SK-N-SH treated with all-trans-retinoic acid at 6 μM for 48 hours (cell line): ENCODE measurements at regions not wholly inside any gene's neighbourhood (a gene's known extent, or its start where the extent isn't known, plus 50 kb on each side); places are given as distances from the start of the nearest gene placed in this dataset.

Source experiments
- RARB ChIP-seq: fragments of 250-450 bp; sonication (Bioruptor Pico); IDR thresholded peaks from 2 replicates; pipeline ENCODE4 v1.8.0; 2021; ENCODE audit warnings: mild to moderate bottlenecking, moderate library complexity
- ZFP3 ChIP-seq: fragments of 250-450 bp; sonication (Bioruptor Pico); IDR thresholded peaks from 2 replicates; pipeline ENCODE4 v1.5.0; 2020; ENCODE audit warnings: mild to moderate bottlenecking, moderate library complexity
- ZNF565 ChIP-seq: fragments of 450-650 bp; formaldehyde crosslinking; conservative IDR thresholded peaks from 2 replicates; pipeline ENCODE4 v1.5.0; 2020; ENCODE audit warnings: low read depth, mild to moderate bottlenecking, moderate library complexity
- TF ChIP-seq, protein P1 (sequence below): fragments of 250-450 bp; sonication (Bioruptor Pico); IDR thresholded peaks from 2 replicates; pipeline ENCODE4 v1.8.0; 2020; ENCODE audit warnings: mild to moderate bottlenecking, moderate library complexity, borderline replicate concordance
- TF ChIP-seq, protein P2 (sequence below): fragments of 250-450 bp; sonication (Bioruptor Pico); IDR thresholded peaks from 2 replicates; pipeline ENCODE4 v1.5.1; 2021; ENCODE audit warnings: mild to moderate bottlenecking, moderate library complexity
- TF ChIP-seq, protein P3 (sequence below): fragments of 250-450 bp; sonication (Bioruptor Pico); IDR thresholded peaks from 2 replicates; pipeline ENCODE4 v1.5.0; 2020; ENCODE audit warnings: mild to moderate bottlenecking, moderate library complexity

DNA sequence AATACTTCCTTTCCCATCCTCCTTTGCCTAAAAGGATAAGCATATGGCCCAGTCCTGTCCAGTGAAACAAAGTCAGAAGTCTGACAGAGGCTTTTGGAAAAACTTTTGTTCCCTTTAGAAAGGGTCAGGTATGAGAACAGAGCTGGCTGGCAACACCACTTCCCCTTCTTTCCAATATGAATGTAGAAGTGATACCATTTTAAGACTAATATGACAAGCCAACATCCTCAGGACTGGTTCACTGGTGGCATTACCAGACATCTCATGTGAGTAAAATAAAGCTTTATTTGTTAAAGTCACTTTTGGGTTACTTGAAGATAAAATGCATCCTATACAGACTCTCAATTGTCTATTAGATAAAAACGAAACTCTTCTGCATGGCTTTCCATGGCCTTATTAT lies 83.6 kb upstream of the PTCHD1 start:
- TF ChIP-seq ZFP3 (CRISPR knock-in tag), result no peak
- no peak for TF ChIP-seq RARB (CRISPR knock-in tag)
- TF ChIP-seq, protein P1, sequence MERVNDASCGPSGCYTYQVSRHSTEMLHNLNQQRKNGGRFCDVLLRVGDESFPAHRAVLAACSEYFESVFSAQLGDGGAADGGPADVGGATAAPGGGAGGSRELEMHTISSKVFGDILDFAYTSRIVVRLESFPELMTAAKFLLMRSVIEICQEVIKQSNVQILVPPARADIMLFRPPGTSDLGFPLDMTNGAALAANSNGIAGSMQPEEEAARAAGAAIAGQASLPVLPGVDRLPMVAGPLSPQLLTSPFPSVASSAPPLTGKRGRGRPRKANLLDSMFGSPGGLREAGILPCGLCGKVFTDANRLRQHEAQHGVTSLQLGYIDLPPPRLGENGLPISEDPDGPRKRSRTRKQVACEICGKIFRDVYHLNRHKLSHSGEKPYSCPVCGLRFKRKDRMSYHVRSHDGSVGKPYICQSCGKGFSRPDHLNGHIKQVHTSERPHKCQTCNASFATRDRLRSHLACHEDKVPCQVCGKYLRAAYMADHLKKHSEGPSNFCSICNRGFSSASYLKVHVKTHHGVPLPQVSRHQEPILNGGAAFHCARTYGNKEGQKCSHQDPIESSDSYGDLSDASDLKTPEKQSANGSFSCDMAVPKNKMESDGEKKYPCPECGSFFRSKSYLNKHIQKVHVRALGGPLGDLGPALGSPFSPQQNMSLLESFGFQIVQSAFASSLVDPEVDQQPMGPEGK (CRISPR knock-in tag), result no peak
- TF ChIP-seq, protein P2, sequence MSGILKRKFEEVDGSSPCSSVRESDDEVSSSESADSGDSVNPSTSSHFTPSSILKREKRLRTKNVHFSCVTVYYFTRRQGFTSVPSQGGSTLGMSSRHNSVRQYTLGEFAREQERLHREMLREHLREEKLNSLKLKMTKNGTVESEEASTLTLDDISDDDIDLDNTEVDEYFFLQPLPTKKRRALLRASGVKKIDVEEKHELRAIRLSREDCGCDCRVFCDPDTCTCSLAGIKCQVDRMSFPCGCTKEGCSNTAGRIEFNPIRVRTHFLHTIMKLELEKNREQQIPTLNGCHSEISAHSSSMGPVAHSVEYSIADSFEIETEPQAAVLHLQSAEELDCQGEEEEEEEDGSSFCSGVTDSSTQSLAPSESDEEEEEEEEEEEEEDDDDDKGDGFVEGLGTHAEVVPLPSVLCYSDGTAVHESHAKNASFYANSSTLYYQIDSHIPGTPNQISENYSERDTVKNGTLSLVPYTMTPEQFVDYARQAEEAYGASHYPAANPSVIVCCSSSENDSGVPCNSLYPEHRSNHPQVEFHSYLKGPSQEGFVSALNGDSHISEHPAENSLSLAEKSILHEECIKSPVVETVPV (CRISPR knock-in tag), result no peak
- TF ChIP-seq, protein P3, sequence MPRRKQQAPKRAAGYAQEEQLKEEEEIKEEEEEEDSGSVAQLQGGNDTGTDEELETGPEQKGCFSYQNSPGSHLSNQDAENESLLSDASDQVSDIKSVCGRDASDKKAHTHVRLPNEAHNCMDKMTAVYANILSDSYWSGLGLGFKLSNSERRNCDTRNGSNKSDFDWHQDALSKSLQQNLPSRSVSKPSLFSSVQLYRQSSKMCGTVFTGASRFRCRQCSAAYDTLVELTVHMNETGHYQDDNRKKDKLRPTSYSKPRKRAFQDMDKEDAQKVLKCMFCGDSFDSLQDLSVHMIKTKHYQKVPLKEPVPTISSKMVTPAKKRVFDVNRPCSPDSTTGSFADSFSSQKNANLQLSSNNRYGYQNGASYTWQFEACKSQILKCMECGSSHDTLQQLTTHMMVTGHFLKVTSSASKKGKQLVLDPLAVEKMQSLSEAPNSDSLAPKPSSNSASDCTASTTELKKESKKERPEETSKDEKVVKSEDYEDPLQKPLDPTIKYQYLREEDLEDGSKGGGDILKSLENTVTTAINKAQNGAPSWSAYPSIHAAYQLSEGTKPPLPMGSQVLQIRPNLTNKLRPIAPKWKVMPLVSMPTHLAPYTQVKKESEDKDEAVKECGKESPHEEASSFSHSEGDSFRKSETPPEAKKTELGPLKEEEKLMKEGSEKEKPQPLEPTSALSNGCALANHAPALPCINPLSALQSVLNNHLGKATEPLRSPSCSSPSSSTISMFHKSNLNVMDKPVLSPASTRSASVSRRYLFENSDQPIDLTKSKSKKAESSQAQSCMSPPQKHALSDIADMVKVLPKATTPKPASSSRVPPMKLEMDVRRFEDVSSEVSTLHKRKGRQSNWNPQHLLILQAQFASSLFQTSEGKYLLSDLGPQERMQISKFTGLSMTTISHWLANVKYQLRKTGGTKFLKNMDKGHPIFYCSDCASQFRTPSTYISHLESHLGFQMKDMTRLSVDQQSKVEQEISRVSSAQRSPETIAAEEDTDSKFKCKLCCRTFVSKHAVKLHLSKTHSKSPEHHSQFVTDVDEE, result no peak
- TF ChIP-seq ZNF565, result no peak
